ENCODE measurements at regions not wholly inside any gene's neighbourhood (a gene's known extent, or its start where the extent isn't known, plus 50 kb on each side); places are given as distances from the start of the nearest gene placed in this dataset.
"Not testable (repeated sequence)": the region's sequence is repeated elsewhere in the genome, so short reads cannot be mapped to it uniquely, and the experiment has no call there.

DNA sequence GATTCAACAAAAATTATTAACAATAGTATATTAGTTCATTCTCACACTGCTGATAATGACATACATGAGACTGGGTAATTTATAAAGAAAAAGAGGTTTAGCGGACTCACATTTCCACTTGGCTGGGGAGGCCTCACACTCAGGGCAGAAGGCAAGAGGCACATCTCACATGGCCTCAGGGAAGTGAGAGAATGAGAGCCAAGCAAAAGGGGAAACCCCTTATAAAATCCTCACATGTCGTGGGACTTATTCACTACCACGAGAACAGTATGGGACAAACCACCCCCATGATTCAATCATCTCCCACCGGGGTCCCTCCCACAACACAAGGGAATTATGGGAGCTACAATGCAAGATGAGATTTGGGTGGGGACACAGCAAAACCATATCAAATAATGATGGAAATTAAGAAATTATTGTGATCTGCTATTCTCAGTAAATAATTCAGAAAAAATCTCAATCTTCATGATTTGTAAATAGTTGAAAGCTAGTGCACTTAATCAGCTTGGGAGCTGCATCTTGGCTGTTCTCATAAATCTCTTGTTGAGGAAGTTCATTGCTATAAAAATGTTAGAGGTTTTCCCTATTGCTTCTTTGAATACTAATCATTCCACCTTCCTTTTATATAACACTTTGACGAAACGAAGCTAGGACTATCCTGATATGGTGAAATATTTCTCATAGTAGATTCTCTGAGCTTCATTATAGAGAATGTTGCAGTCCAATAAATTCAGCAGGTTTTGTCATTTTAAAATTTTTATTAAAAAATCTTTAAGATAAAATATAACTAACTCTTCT is 179.2 kb downstream of the SPDYE17 start:
- not testable (repeated sequence) for TF ChIP-seq POLR2A (IDR thresholded peaks at IDR 0.05)
- TF ChIP-seq, protein P1, sequence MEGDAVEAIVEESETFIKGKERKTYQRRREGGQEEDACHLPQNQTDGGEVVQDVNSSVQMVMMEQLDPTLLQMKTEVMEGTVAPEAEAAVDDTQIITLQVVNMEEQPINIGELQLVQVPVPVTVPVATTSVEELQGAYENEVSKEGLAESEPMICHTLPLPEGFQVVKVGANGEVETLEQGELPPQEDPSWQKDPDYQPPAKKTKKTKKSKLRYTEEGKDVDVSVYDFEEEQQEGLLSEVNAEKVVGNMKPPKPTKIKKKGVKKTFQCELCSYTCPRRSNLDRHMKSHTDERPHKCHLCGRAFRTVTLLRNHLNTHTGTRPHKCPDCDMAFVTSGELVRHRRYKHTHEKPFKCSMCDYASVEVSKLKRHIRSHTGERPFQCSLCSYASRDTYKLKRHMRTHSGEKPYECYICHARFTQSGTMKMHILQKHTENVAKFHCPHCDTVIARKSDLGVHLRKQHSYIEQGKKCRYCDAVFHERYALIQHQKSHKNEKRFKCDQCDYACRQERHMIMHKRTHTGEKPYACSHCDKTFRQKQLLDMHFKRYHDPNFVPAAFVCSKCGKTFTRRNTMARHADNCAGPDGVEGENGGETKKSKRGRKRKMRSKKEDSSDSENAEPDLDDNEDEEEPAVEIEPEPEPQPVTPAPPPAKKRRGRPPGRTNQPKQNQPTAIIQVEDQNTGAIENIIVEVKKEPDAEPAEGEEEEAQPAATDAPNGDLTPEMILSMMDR (IDR thresholded peaks at IDR 0.05) = not testable (repeated sequence)

Data from heart left ventricle (tissue), 13 donors.